ENCODE measurements at regions not wholly inside any gene's neighbourhood (a gene's known extent, or its start where the extent isn't known, plus 50 kb on each side); places are given as distances from the start of the nearest gene placed in this dataset.

GRCh38 chr18:10244341-10244740 lies 210.1 kb upstream of the APCDD1 start:
- ATAC-seq = no peak
- Histone ChIP-seq H3K36me3 (ENCODE audit: insufficient read depth in 1 of 2, low read depth in 1 of 2) (no peaks in the 10 kb centered on the region), H3K9me3 (no peaks in the 10 kb centered on the region), H3K27me3 (ENCODE audit: insufficient read depth in 3 of 3, low read length in 2 of 3) (peaks cover 0 to 6% (median 5%) of the 10 kb centered on the region in 3 donors), H3K4me3 (no peak overlapping the region), H3K4me1 (no peaks in the 10 kb centered on the region), H3K27ac (no peak overlapping the region)
- intact Hi-C loops (cut with DNase I) = loop anchor here in 1 of 2 donors (10.0 kb wide), 1 partner anchor 170 kb away; no protein-coding TSS in a partner anchor
- TF ChIP-seq CTCF (IDR thresholded peaks at IDR 0.05) = no peak
- WGBS, 3 donors = 41 to 52% (median 49%) methylated on average over 8 of the region's 8 CpGs
- DNase-seq = no peak

- H3K4me3 ChIP-seq = no peak overlapping the region
- TF ChIP-seq CTCF (IDR thresholded peaks at IDR 0.05) = no peak
- peak in 1 of 4 donors; percentile 35 for ATAC-seq
- no peaks in the 10 kb centered on the region for H3K9me3 ChIP-seq
- no peak overlapping the region for H3K27ac ChIP-seq
- DNase-seq = no peak
- WGBS, 3 donors = 67 to 76% (median 70%) methylated on average over 11 of the region's 11 CpGs
- no peaks in the 10 kb centered on the region for H3K36me3 ChIP-seq (ENCODE audit: insufficient read depth in 1 of 2, low read depth in 1 of 2)
- H3K4me1 ChIP-seq = no peaks in the 10 kb centered on the region
- intact Hi-C loops (cut with DNase I) = loop anchor here in 1 of 2 donors (10.0 kb wide), 1 partner anchor 170 kb away; no protein-coding TSS in a partner anchor
- H3K27me3 ChIP-seq (ENCODE audit: insufficient read depth in 3 of 3, low read length in 2 of 3) = peaks cover 0 to 6% (median 5%) of the 10 kb centered on the region in 3 donors
These were observed 209.2 kb upstream of the APCDD1 start for GRCh38 chr18:10245031-10245845.

- ATAC-seq (no peak), DNase-seq (no peak)
- H3K27ac ChIP-seq = no peak overlapping the region
- no peak for TF ChIP-seq CTCF (IDR thresholded peaks at IDR 0.05)
- H3K4me3 ChIP-seq = no peak overlapping the region
- intact Hi-C loops (cut with DNase I) = loop anchor here in 1 of 2 donors (10.0 kb wide), 1 partner anchor 171 kb away; no protein-coding TSS in a partner anchor
- H3K36me3 ChIP-seq (ENCODE audit: insufficient read depth in 1 of 2, low read depth in 1 of 2) = no peaks in the 10 kb centered on the region
- no peaks in the 10 kb centered on the region for H3K4me1 ChIP-seq
- H3K27me3 ChIP-seq (ENCODE audit: insufficient read depth in 3 of 3, low read length in 2 of 3) = peaks cover 0 to 6% (median 5%) of the 10 kb centered on the region in 3 donors
- no peaks in the 10 kb centered on the region for H3K9me3 ChIP-seq
- 56 to 70% (median 69%) methylated on average over 6 of the region's 6 CpGs for WGBS, 3 donors
These were observed 208.6 kb upstream of the APCDD1 start for GRCh38 chr18:10245846-10246175.

GRCh38 chr18:10247021-10247741 lies 207.3 kb upstream of the APCDD1 start:
- Histone ChIP-seq H3K4me3 (no peak overlapping the region), H3K9me3 (no peaks in the 10 kb centered on the region), H3K36me3 (ENCODE audit: insufficient read depth in 1 of 2, low read depth in 1 of 2) (no peaks in the 10 kb centered on the region), H3K4me1 (no peaks in the 10 kb centered on the region), H3K27ac (no peak overlapping the region), H3K27me3 (ENCODE audit: insufficient read depth in 3 of 3, low read length in 2 of 3) (peaks cover 0 to 6% (median 5%) of the 10 kb centered on the region in 3 donors)
- DNase-seq = no peak
- no peak for TF ChIP-seq CTCF (IDR thresholded peaks at IDR 0.05)
- 40 to 44% (median 42%) methylated on average over 21 of the region's 21 CpGs for WGBS, 3 donors
- intact Hi-C loops (cut with DNase I) = loop anchor here in 1 of 2 donors (10.0 kb wide), 1 partner anchor 172 kb away; no protein-coding TSS in a partner anchor
- peak in 2 of 4 donors; percentile 44 to 50 for ATAC-seq

Measured in psoas muscle (tissue), 7 donors.